ENCODE measurements at regions not wholly inside any gene's neighbourhood (a gene's known extent, or its start where the extent isn't known, plus 50 kb on each side); places are given as distances from the start of the nearest gene placed in this dataset.

DNA sequence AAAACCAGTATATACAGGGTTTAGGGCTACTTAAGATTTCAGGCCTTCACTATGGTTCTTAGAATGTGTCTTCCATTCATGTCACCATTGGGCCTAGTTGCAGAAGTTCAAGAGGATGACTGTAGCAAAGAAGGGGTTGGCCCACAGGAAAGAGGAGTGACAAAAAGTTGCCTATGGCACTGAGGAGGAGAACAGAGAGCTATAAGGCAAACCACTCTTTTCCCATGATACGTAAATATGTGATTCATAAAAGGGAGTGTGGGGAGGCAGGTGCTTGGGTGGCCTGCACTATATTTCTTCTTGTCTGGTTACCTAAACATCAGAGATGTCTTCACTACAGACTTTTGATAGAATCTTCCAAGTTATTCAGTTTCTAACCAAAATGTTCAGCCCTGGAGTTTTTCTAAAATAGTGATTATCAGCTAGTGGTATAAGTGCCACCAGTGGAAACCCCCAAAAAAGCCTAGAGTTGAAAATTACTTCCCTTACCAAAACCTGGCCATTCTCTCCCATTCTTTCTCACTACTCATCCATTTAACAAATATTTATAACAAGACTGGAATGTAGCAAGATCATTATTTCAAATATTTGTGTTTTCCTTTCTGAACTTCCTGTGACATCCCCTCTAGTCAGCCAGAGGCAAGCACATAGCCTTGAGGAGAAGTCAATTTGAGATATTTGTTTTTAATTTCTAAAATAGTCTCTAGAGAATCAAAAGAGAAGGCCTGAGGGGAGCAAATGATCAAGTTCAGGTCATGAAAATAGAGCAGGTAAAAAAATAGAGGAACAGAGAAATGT lies 367.4 kb downstream of the EFNA5 start:
- no peak for ATAC-seq (ENCODE audit: low read depth)
- Histone ChIP-seq H3K27me3 (replicated peaks in 1 of 4; ENCODE audit: control extremely low read depth in 1 of 4, control insufficient read depth in 3 of 4, insufficient read depth in 4 of 4, low read length in 3 of 4) (no peaks in the 10 kb centered on the region), H3K27ac (ENCODE audit: low read length in 2 of 2) (no peak overlapping the region), H3K9ac (ENCODE audit: low read length) (no peak overlapping the region), H3K4me3 (ENCODE audit: control extremely low read depth in 1 of 5, extremely low read depth in 1 of 5, insufficient read depth in 1 of 5, low read depth in 2 of 5, low read length in 4 of 5) (no peak overlapping the region), H2AFZ (ENCODE audit: insufficient read depth, low read depth, low read length, poor library complexity, severe bottlenecking) (no peak overlapping the region), H3K9me3 (ENCODE audit: control extremely low read depth in 1 of 3, control insufficient read depth in 2 of 3, insufficient read depth in 1 of 3, low read length in 2 of 3) (no peaks in the 10 kb centered on the region), H4K20me1 (ENCODE audit: control insufficient read depth, insufficient read depth, low read length, poor library complexity, severe bottlenecking) (no peaks in the 10 kb centered on the region), H3K36me3 (replicated peaks in 1 of 2; ENCODE audit: control extremely low read depth in 1 of 2, control insufficient read depth in 1 of 2, extremely low read depth in 1 of 2, insufficient read depth in 2 of 2, low read length in 1 of 2) (no peaks in the 10 kb centered on the region), H3K4me2 (replicated peaks; ENCODE audit: low read depth, low read length, poor library complexity, severe bottlenecking) (no peak overlapping the region), H3K4me1 (ENCODE audit: control insufficient read depth in 2 of 2, insufficient read depth in 2 of 2, low read length in 2 of 2) (no peaks in the 10 kb centered on the region), H3K79me2 (ENCODE audit: control insufficient read depth, insufficient read depth, low read length) (no peaks in the 10 kb centered on the region)
- intact Hi-C loops (cut with micrococcal nuclease) = no loop called here
- CTCF ChIA-PET = no interaction called here
- Mint-ChIP-seq H3K9me3 (ENCODE audit: insufficient read depth) (no peaks in the 10 kb centered on the region), H3K27ac (no peak overlapping the region), H3K4me1 (no peaks in the 10 kb centered on the region), H3K4me3 (no peak overlapping the region), H3K27me3 (no peaks in the 10 kb centered on the region)
- no peak for DNase-seq
- no peak for TF ChIP-seq EZH2 (IDR thresholded peaks at IDR 0.05; ENCODE audit: borderline replicate concordance, insufficient read depth, low read depth, low read length, poor library complexity, severe bottlenecking)
- TF ChIP-seq, protein P1, sequence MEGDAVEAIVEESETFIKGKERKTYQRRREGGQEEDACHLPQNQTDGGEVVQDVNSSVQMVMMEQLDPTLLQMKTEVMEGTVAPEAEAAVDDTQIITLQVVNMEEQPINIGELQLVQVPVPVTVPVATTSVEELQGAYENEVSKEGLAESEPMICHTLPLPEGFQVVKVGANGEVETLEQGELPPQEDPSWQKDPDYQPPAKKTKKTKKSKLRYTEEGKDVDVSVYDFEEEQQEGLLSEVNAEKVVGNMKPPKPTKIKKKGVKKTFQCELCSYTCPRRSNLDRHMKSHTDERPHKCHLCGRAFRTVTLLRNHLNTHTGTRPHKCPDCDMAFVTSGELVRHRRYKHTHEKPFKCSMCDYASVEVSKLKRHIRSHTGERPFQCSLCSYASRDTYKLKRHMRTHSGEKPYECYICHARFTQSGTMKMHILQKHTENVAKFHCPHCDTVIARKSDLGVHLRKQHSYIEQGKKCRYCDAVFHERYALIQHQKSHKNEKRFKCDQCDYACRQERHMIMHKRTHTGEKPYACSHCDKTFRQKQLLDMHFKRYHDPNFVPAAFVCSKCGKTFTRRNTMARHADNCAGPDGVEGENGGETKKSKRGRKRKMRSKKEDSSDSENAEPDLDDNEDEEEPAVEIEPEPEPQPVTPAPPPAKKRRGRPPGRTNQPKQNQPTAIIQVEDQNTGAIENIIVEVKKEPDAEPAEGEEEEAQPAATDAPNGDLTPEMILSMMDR (IDR thresholded peaks at IDR 0.05) = no peak
- no CpG with 5 or more reads among the region's 1 CpG for WGBS (ENCODE audit: insufficient coverage)
- POLR2A ChIA-PET = no interaction called here

DNA sequence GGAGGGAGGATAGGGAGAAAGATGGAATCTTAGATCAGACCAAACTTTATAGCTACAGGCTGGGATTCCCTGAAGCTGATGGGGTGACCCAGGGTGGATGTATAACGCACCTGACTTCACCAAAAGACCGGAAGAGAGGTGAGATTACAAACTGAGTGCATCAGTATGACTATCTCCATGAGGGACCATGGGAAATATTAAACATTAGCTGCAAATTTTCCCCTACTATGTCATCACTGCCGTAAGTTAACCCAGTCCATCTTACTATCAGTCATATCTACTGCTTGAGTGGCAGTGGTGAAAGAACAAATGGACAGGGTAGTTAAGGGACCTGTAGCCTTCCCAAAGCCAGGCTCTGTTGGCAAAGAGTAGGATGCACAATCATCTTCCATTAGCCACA lies 368.3 kb downstream of the EFNA5 start:
- intact Hi-C loops (cut with micrococcal nuclease) = no loop called here
- ATAC-seq (ENCODE audit: low read depth) (no peak), DNase-seq (no peak)
- POLR2A ChIA-PET = no interaction called here
- no peak overlapping the region for H3K9ac ChIP-seq (ENCODE audit: low read length)
- no peak overlapping the region for H3K4me2 ChIP-seq (replicated peaks; ENCODE audit: low read depth, low read length, poor library complexity, severe bottlenecking)
- Mint-ChIP-seq H3K4me1 (no peaks in the 10 kb centered on the region), H3K27ac (no peak overlapping the region), H3K4me3 (no peak overlapping the region), H3K27me3 (peaks cover 8% of the 10 kb centered on the region), H3K9me3 (ENCODE audit: insufficient read depth) (no peaks in the 10 kb centered on the region)
- H3K4me3 ChIP-seq (ENCODE audit: control extremely low read depth in 1 of 5, extremely low read depth in 1 of 5, insufficient read depth in 1 of 5, low read depth in 2 of 5, low read length in 4 of 5) = no peak overlapping the region
- no peaks in the 10 kb centered on the region for H3K9me3 ChIP-seq (ENCODE audit: control extremely low read depth in 1 of 3, control insufficient read depth in 2 of 3, insufficient read depth in 1 of 3, low read length in 2 of 3)
- H3K4me1 ChIP-seq (ENCODE audit: control insufficient read depth in 2 of 2, insufficient read depth in 2 of 2, low read length in 2 of 2) = no peaks in the 10 kb centered on the region
- no peak overlapping the region for H2AFZ ChIP-seq (ENCODE audit: insufficient read depth, low read depth, low read length, poor library complexity, severe bottlenecking)
- TF ChIP-seq, protein P1 (IDR thresholded peaks at IDR 0.05) = no peak
- TF ChIP-seq EZH2 (IDR thresholded peaks at IDR 0.05; ENCODE audit: borderline replicate concordance, insufficient read depth, low read depth, low read length, poor library complexity, severe bottlenecking) = no peak
- H3K79me2 ChIP-seq (ENCODE audit: control insufficient read depth, insufficient read depth, low read length) = no peaks in the 10 kb centered on the region
- H3K36me3 ChIP-seq (replicated peaks in 1 of 2; ENCODE audit: control extremely low read depth in 1 of 2, control insufficient read depth in 1 of 2, extremely low read depth in 1 of 2, insufficient read depth in 2 of 2, low read length in 1 of 2) = no peaks in the 10 kb centered on the region
- H3K27me3 ChIP-seq (replicated peaks in 1 of 4; ENCODE audit: control extremely low read depth in 1 of 4, control insufficient read depth in 3 of 4, insufficient read depth in 4 of 4, low read length in 3 of 4) = peaks cover 0 to 3% (median 0%) of the 10 kb centered on the region in 4 experiments
- CTCF ChIA-PET = no interaction called here
- H3K27ac ChIP-seq (ENCODE audit: low read length in 2 of 2) = no peak overlapping the region
- no peaks in the 10 kb centered on the region for H4K20me1 ChIP-seq (ENCODE audit: control insufficient read depth, insufficient read depth, low read length, poor library complexity, severe bottlenecking)
- WGBS (ENCODE audit: insufficient coverage) = no CpG with 5 or more reads among the region's 3 CpGs
